NCI-H146 (cell line): ENCODE measurements at regions not wholly inside any gene's neighbourhood (a gene's known extent, or its start where the extent isn't known, plus 50 kb on each side); places are given as distances from the start of the nearest gene placed in this dataset.

Source experiments
- DNase-seq: peaks from one replicate; lab custom pipeline; 2025; lab: John Stamatoyannopoulos, UW

DNA sequence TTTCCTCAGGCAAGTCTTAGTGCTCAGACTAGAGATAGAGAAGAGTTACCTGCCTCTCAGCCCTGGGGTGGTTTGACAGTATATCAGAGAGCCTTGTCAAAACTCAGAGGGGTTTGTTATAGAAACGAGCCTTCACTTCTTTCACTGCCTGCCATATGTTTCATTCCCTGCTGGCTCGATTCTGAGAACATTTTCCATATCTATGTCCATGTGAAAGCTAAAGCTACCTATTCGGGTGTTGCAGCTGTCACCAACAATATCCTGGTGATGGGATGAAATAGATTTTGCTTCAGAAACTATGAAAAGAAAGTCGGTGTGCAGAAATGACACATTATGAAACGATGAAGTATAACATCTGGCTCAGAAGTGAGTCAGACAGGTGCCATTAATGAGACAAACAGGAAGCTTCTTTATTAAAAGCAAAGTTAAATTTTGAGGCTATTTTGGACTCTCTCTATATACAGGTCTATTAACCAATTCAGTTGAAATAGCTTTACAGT is 56.1 kb upstream of the TANK start:
- no peak for DNase-seq

DNA sequence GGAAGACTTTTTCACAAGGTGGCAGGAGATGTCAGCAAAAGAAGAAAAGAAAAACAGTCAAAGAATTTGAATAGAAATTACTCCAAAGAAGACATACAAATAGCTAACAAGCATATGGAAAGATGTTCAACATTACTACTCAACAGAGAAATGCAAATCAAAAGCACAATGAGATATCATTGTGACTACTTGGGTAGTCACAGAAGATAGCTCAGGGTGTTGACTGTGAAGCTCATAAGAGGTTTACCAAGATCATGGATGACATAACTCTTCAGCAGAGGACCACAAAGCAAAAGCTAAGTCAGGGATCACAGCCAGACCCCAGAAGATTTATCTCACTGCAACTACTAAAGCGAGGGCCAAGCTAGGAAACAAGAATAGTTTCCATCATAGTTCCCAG is 53.0 kb upstream of the TANK start:
- no peak for DNase-seq
